HepG2 (cell line): ENCODE measurements at regions not wholly inside any gene's neighbourhood (a gene's known extent, or its start where the extent isn't known, plus 50 kb on each side); places are given as distances from the start of the nearest gene placed in this dataset.

Experiments
- ATAC-seq: fragments of 200-7000 bp; cut with Tn5 transposase; 3 replicates; pipeline ENCODE4 v1.9.1; 2020; ENCODE audit warnings: mild to moderate bottlenecking, moderate library complexity
- BruUV-seq: library from RNA; stranded (reverse); fragments of 400-500 nt; replicated peaks from 2 replicates; lab custom pipeline; 2021; lab: Mats Ljungman, UMichigan
- CTCF ChIA-PET: fragments of 300-600 bp; formaldehyde crosslinking; extraction: SDS; loops from one replicate; lab custom pipeline; 2021; ENCODE audit warnings: low total read pairs, inconsistent platforms, low intra/inter-chr PET ratio; lab: Yijun Ruan, JAX
- POLR2A ChIA-PET: fragments of 350-600 bp; sonication (Branson Sonifier 250); formaldehyde crosslinking; loops from one replicate; lab custom pipeline; 2020; ENCODE audit warnings: antibody characterized with exemption, inconsistent platforms; lab: Yijun Ruan, JAX
- DNase-seq: peaks from one replicate; pipeline ENCODE4 v3.0.0-alpha.2; 2015; ENCODE audit warnings: low spot score
- FAIRE-seq: peaks from 3 replicates; lab custom pipeline; 2011; peaks lifted over from hg19 to GRCh38; lab: Jason Lieb, UNC
- H2AFZ ChIP-seq: one replicate; pipeline ENCODE4 v1.6.1; 2011; ENCODE audit warnings: low read length, inconsistent platforms
- H3K27ac ChIP-seq: fragments of 300-600 bp; 3 replicates; pipeline ENCODE4 v1.8.0; 2011; ENCODE audit warnings: mixed run types, mild to moderate bottlenecking, mixed read lengths, low read length, inconsistent platforms; ENCODE audit not compliant: insufficient read depth; ENCODE audit errors: extremely low read length
- H3K27me3 ChIP-seq, 2 experiments: fragments of 200-600 bp in 1 of 2; 2 replicates in 1 of 2; 3 replicates in 1 of 2; pipeline versions ENCODE4 v1.6.0 to v1.8.0; 2011; ENCODE audit warnings: low read length in 2 of 2, mild to moderate bottlenecking in 2 of 2, moderate library complexity in 2 of 2, inconsistent platforms in 1 of 2; ENCODE audit not compliant: insufficient read depth in 2 of 2, control insufficient read depth in 1 of 2
- H3K36me3 ChIP-seq, 2 experiments: fragments of 200-600 bp in 1 of 2; replicated peaks in 1 of 2; 2 replicates in 1 of 2; 3 replicates in 1 of 2; pipeline versions ENCODE4 v1.5.1 to v1.8.0; 2011; ENCODE audit warnings: low read length in 2 of 2, inconsistent platforms in 1 of 2; ENCODE audit not compliant: insufficient read depth in 2 of 2, control insufficient read depth in 1 of 2
- H3K4me1 ChIP-seq: 2 replicates; pipeline ENCODE4 v1.5.1; 2012; ENCODE audit warnings: low read length, inconsistent platforms; ENCODE audit not compliant: insufficient read depth
- H3K4me2 ChIP-seq: 2 replicates; pipeline ENCODE4 v1.6.0; 2011; ENCODE audit warnings: low read depth, low read length, inconsistent platforms
- H3K4me3 ChIP-seq, 3 experiments: fragments of 200-600 bp in 1 of 3; sonication (generic), shearing (Covaris generic) in 1 of 3; replicated peaks in 1 of 3; 2 replicates each; pipeline ENCODE4 v1.5.1; 2011 to 2016; ENCODE audit warnings: low read length in 3 of 3, inconsistent platforms in 2 of 3, low read depth in 2 of 3, mild to moderate bottlenecking in 2 of 3, control low read depth in 1 of 3, mixed read lengths in 1 of 3; ENCODE audit not compliant: insufficient read depth in 1 of 3
- H3K79me2 ChIP-seq: one replicate; pipeline ENCODE4 v1.6.1; 2011; ENCODE audit warnings: low read length, inconsistent platforms; ENCODE audit not compliant: insufficient read depth
- H3K9ac ChIP-seq: 2 replicates; pipeline ENCODE4 v1.6.0; 2011; ENCODE audit warnings: mild to moderate bottlenecking, low read depth, low read length, inconsistent platforms; ENCODE audit not compliant: insufficient read depth
- H3K9me3 ChIP-seq: 2 replicates; pipeline ENCODE4 v1.5.1; 2012; ENCODE audit warnings: mild to moderate bottlenecking, low read length
- H4K20me1 ChIP-seq: 2 replicates; pipeline ENCODE4 v1.6.0; 2011; ENCODE audit warnings: inconsistent platforms, mild to moderate bottlenecking, low read length, moderate library complexity; ENCODE audit not compliant: insufficient read depth
- ATF7 ChIP-seq, 2 experiments: fragments of 450-650 bp in 1 of 2; sonication (generic) in 1 of 2; formaldehyde crosslinking in 1 of 2; IDR thresholded peaks; 2 replicates each; pipeline versions ENCODE4 v1.4.0 to v1.6.1; 2016 to 2020; ENCODE audit warnings: antibody characterized with exemption in 1 of 2, mild to moderate bottlenecking in 1 of 2, missing genetic modification reagents in 1 of 2
- CEBPB ChIP-seq: IDR thresholded peaks from 2 replicates; pipeline ENCODE4 v1.6.1; 2011; ENCODE audit warnings: low read depth, low read length, improper control_type of control experiment, borderline replicate concordance
- ZNF280B ChIP-seq: sonication (generic); formaldehyde crosslinking; IDR thresholded peaks from 2 replicates; pipeline ENCODE4 v1.5.0; 2020; ENCODE audit warnings: missing genetic modification reagents, mild to moderate bottlenecking, borderline replicate concordance
- ZNF512 ChIP-seq: sonication (generic); formaldehyde crosslinking; IDR thresholded peaks from 2 replicates; pipeline ENCODE4 v1.4.0; 2020; ENCODE audit warnings: mild to moderate bottlenecking, missing genetic modification reagents
- WGBS: methylation state at CpG from one replicate; pipeline ENCODE4 v1.1.6; 2017; ENCODE audit warnings: low lambda C conversion rate; 5-methylcytosine and 5-hydroxymethylcytosine counted together
- in situ Hi-C: cut with HindIII; loops from 2 replicates; pipeline ENCODE4 v1.10.0; 2017; ENCODE audit warnings: low pct_unique_long_range_greater_than_20kb; ENCODE audit not compliant: extremely low pct_ligation_motif_present
- intact Hi-C: fragments of 100-400 bp; cut with micrococcal nuclease; formaldehyde crosslinking; loops from one replicate; pipeline ENCODE4 v1.10.0; 2022; ENCODE audit not compliant: unreplicated experiment

GRCh38 chr7:125074141-125074540 lies 144.5 kb upstream of the POT1 start (continued):
- TF ChIP-seq ZNF280B, result no peak

- no peaks in the 10 kb centered on the region for H3K36me3 ChIP-seq
- POLR2A ChIA-PET, result no interaction called here
- H3K27me3 ChIP-seq, result no peaks in the 10 kb centered on the region
- H4K20me1 ChIP-seq, result no peaks in the 10 kb centered on the region
- FAIRE-seq (no peak), DNase-seq (no peak), ATAC-seq (no peak)
- in situ Hi-C loops (no loop called here), intact Hi-C loops (no loop called here)
- no peak overlapping the region for H3K9ac ChIP-seq
- H3K4me3 ChIP-seq, result no peak overlapping the region
- H3K4me1 ChIP-seq, result no peaks in the 10 kb centered on the region
- no peak overlapping the region for H3K4me2 ChIP-seq
- TF ChIP-seq ATF7 (IDR thresholded peaks at IDR 0.05), result peak; percentile 72
- TF ChIP-seq ATF7 (CRISPR knock-in tag; IDR thresholded peaks at IDR 0.05), result no peak
- TF ChIP-seq CEBPB, result peak; percentile 17; the same call in 1 of the 2 replicates
- TF ChIP-seq ZNF512, result no peak
- no TSS peak for BruUV-seq
- H2AFZ ChIP-seq, result no peak overlapping the region
- H3K79me2 ChIP-seq, result no peaks in the 10 kb centered on the region
- no peaks in the 10 kb centered on the region for H3K9me3 ChIP-seq
- CTCF ChIA-PET, result no interaction called here
- WGBS, result 2% methylated on average over 1 of the region's 1 CpG
- no peak overlapping the region for H3K27ac ChIP-seq
These were observed 135.9 kb upstream of the POT1 start for GRCh38 chr7:125065546-125065945.
